Astrocyte of the cerebellum (primary cell): ENCODE measurements at regions not wholly inside any gene's neighbourhood (a gene's known extent, or its start where the extent isn't known, plus 50 kb on each side); places are given as distances from the start of the nearest gene placed in this dataset.

ENCODE experiments used
- DNase-seq: peaks from one replicate; pipeline ENCODE4 v3.0.0-alpha.2; 2011; ENCODE audit warnings: low read depth
- H3K4me3 ChIP-seq: 2 replicates; pipeline ENCODE4 v1.5.1; 2011; ENCODE audit warnings: mild to moderate bottlenecking, low read depth, low read length, moderate library complexity
- in situ Hi-C: cut with HindIII; loops from 2 replicates; pipeline ENCODE4 v1.10.0; 2017; ENCODE audit warnings: low sequenced_read_pairs
- TF ChIP-seq, protein P1 (sequence below): IDR thresholded peaks from 2 replicates; pipeline ENCODE4 v1.5.1; 2012; ENCODE audit warnings: low read length, low read depth, moderate library complexity, mild to moderate bottlenecking; ENCODE audit errors: missing control alignments

GRCh38 chr5:38023799-38024198 is 184.0 kb upstream of the GDNF start:
- no peak overlapping the region for H3K4me3 ChIP-seq
- DNase-seq: no peak
- in situ Hi-C loops: no loop called here
- TF ChIP-seq, protein P1, sequence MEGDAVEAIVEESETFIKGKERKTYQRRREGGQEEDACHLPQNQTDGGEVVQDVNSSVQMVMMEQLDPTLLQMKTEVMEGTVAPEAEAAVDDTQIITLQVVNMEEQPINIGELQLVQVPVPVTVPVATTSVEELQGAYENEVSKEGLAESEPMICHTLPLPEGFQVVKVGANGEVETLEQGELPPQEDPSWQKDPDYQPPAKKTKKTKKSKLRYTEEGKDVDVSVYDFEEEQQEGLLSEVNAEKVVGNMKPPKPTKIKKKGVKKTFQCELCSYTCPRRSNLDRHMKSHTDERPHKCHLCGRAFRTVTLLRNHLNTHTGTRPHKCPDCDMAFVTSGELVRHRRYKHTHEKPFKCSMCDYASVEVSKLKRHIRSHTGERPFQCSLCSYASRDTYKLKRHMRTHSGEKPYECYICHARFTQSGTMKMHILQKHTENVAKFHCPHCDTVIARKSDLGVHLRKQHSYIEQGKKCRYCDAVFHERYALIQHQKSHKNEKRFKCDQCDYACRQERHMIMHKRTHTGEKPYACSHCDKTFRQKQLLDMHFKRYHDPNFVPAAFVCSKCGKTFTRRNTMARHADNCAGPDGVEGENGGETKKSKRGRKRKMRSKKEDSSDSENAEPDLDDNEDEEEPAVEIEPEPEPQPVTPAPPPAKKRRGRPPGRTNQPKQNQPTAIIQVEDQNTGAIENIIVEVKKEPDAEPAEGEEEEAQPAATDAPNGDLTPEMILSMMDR: no peak

- no peak for DNase-seq
- TF ChIP-seq, protein P1: no peak
- in situ Hi-C loops: no loop called here
- H3K4me3 ChIP-seq: no peak overlapping the region
Observed at GRCh38 chr5:38023371-38023770, 183.5 kb upstream of the GDNF start.

- TF ChIP-seq, protein P1: no peak
- in situ Hi-C loops: no loop called here
- no peak for DNase-seq
- H3K4me3 ChIP-seq: no peak overlapping the region
Observed at GRCh38 chr5:38022631-38023030, 182.8 kb upstream of the GDNF start.

GRCh38 chr5:38018016-38018415 is 178.2 kb upstream of the GDNF start:
- in situ Hi-C loops: no loop called here
- DNase-seq: no peak

GRCh38 chr5:38013107-38013506 is 173.3 kb upstream of the GDNF start:
- TF ChIP-seq, protein P1: no peak
- H3K4me3 ChIP-seq: no peak overlapping the region
- in situ Hi-C loops: no loop called here
- no peak for DNase-seq

More at GRCh38 chr5:38018016-38018415, 178.2 kb upstream of the GDNF start:
- H3K4me3 ChIP-seq: no peak overlapping the region
- TF ChIP-seq, protein P1: no peak

- in situ Hi-C loops: no loop called here
- H3K4me3 ChIP-seq: no peak overlapping the region
- TF ChIP-seq, protein P1: no peak
- DNase-seq: no peak
Observed at GRCh38 chr5:38011668-38012188, 171.9 kb upstream of the GDNF start.
